IMR-90 (cell line): ENCODE measurements at regions not wholly inside any gene's neighbourhood (a gene's known extent, or its start where the extent isn't known, plus 50 kb on each side); places are given as distances from the start of the nearest gene placed in this dataset.

Experiments
- ATAC-seq: fragments of 200-7000 bp; cut with Tn5 transposase; 2 replicates; pipeline ENCODE4 v1.9.1; 2020; ENCODE audit warnings: low read depth, mild to moderate bottlenecking, moderate library complexity
- BruUV-seq: library from RNA; stranded (reverse); fragments of 400-500 nt; replicated peaks from 2 replicates; lab custom pipeline; 2021; lab: Mats Ljungman, UMichigan
- CTCF ChIA-PET: fragments of 300-600 bp; formaldehyde crosslinking; extraction: SDS; loops from one replicate; lab custom pipeline; 2021; ENCODE audit warnings: antibody characterized with exemption; lab: Yijun Ruan, JAX
- POLR2A ChIA-PET: fragments of 300-600 bp; sonication (Branson Sonifier 250); formaldehyde crosslinking; loops from one replicate; lab custom pipeline; 2022; ENCODE audit warnings: antibody characterized with exemption; ENCODE audit not compliant: unreplicated experiment; lab: Charles Lee
- DNase-seq: peaks from one replicate; pipeline ENCODE4 v3.0.0; 2013
- H2AFZ ChIP-seq: replicated peaks from 2 replicates; pipeline ENCODE3; 2013; ENCODE audit warnings: low read length, mild to moderate bottlenecking; ENCODE audit not compliant: poor library complexity
- H2AK5ac ChIP-seq: 2 replicates; pipeline ENCODE4 v1.6.1; 2013; ENCODE audit warnings: low read depth, low read length, inconsistent platforms
- H2AK9ac ChIP-seq: replicated peaks from 2 replicates; pipeline ENCODE3; 2013; ENCODE audit warnings: mild to moderate bottlenecking, low read depth, low read length, moderate library complexity; ENCODE audit not compliant: poor library complexity
- H2BK120ac ChIP-seq: 2 replicates; pipeline ENCODE4 v1.6.1; 2013; ENCODE audit warnings: low read depth, low read length, inconsistent platforms
- H2BK15ac ChIP-seq: 3 replicates; pipeline ENCODE4 v1.6.1; 2013; ENCODE audit warnings: low read depth, low read length, inconsistent platforms
- H2BK20ac ChIP-seq: 2 replicates; pipeline ENCODE4 v1.6.1; 2013; ENCODE audit warnings: low read depth, mild to moderate bottlenecking, inconsistent platforms, low read length, moderate library complexity
- H2BK5ac ChIP-seq: 2 replicates; pipeline ENCODE4 v1.6.1; 2013; ENCODE audit warnings: mild to moderate bottlenecking, low read depth, low read length, inconsistent platforms; ENCODE audit not compliant: poor library complexity, severe bottlenecking
- H3K14ac ChIP-seq: replicated peaks from 2 replicates; pipeline ENCODE4 v1.6.1; 2013; ENCODE audit warnings: low read depth, low read length, inconsistent platforms
- H3K18ac ChIP-seq: 2 replicates; pipeline ENCODE4 v1.6.1; 2013; ENCODE audit warnings: low read depth, low read length, control low read depth
- H3K23ac ChIP-seq: 2 replicates; pipeline ENCODE4 v1.6.1; 2013; ENCODE audit warnings: low read depth, low read length, inconsistent platforms
- H3K27ac ChIP-seq: 2 replicates; pipeline ENCODE4 v1.5.1; 2013; ENCODE audit warnings: mild to moderate bottlenecking, control low read depth, low read length; ENCODE audit not compliant: insufficient read depth
- H3K27me3 ChIP-seq: 2 replicates; pipeline ENCODE4 v1.6.1; 2013; ENCODE audit warnings: low read length; ENCODE audit not compliant: control insufficient read depth, insufficient read depth
- H3K36me3 ChIP-seq: 2 replicates; pipeline ENCODE4 v1.6.1; 2013; ENCODE audit warnings: low read length, mixed read lengths; ENCODE audit not compliant: control insufficient read depth, insufficient read depth
- H3K4ac ChIP-seq: 2 replicates; pipeline ENCODE4 v1.6.1; 2013; ENCODE audit warnings: low read depth, low read length, inconsistent platforms
- H3K4me1 ChIP-seq: 2 replicates; pipeline ENCODE4 v1.6.1; 2013; ENCODE audit warnings: low read length, mixed read lengths; ENCODE audit not compliant: control insufficient read depth, insufficient read depth
- H3K4me2 ChIP-seq: 2 replicates; pipeline ENCODE4 v1.6.1; 2013; ENCODE audit warnings: low read depth, mild to moderate bottlenecking, control low read depth, low read length, moderate library complexity
- H3K4me3 ChIP-seq: 2 replicates; pipeline ENCODE4 v1.5.1; 2013; ENCODE audit warnings: low read depth, mild to moderate bottlenecking, control low read depth, low read length, moderate library complexity; ENCODE audit not compliant: insufficient read depth
- H3K56ac ChIP-seq: 2 replicates; pipeline ENCODE4 v1.6.1; 2013; ENCODE audit warnings: low read length, inconsistent platforms; ENCODE audit not compliant: insufficient read depth; ENCODE audit errors: extremely low read depth
- H3K79me1 ChIP-seq, 2 experiments: 2 replicates each; pipeline ENCODE4 v1.6.1; 2013; ENCODE audit warnings: low read length in 2 of 2, inconsistent platforms in 1 of 2, low read depth in 1 of 2
- H3K9ac ChIP-seq: 2 replicates; pipeline ENCODE4 v1.6.1; 2013; ENCODE audit warnings: low read depth, low read length, control low read depth
- H3K9me1 ChIP-seq: 2 replicates; pipeline ENCODE4 v1.6.1; 2013; ENCODE audit warnings: low read length, inconsistent platforms; ENCODE audit not compliant: insufficient read depth
- H3K9me3 ChIP-seq: 2 replicates; pipeline ENCODE4 v1.6.1; 2013; ENCODE audit warnings: low read length; ENCODE audit not compliant: control insufficient read depth, insufficient read depth
- H4K20me1 ChIP-seq: 2 replicates; pipeline ENCODE4 v1.6.1; 2013; ENCODE audit warnings: low read length, inconsistent platforms; ENCODE audit not compliant: insufficient read depth
- H4K5ac ChIP-seq: 2 replicates; pipeline ENCODE4 v1.6.1; 2013; ENCODE audit warnings: mild to moderate bottlenecking, low read depth, low read length, control low read depth
- H4K8ac ChIP-seq, 2 experiments: 2 replicates each; pipeline ENCODE4 v1.6.1; 2013; ENCODE audit warnings: low read depth in 2 of 2, low read length in 2 of 2, control low read depth in 1 of 2, inconsistent platforms in 1 of 2
- H4K91ac ChIP-seq: 2 replicates; pipeline ENCODE4 v1.6.1; 2013; ENCODE audit warnings: low read depth, low read length, inconsistent platforms; ENCODE audit not compliant: insufficient read depth
- BHLHE40 ChIP-seq: fragments of 150-350 bp; IDR thresholded peaks from 2 replicates; pipeline ENCODE4 v1.6.1; 2016; ENCODE audit warnings: mild to moderate bottlenecking, low read depth, low read length
- CEBPB ChIP-seq: IDR thresholded peaks from 2 replicates; pipeline ENCODE4 v1.6.1; 2012; ENCODE audit warnings: low read depth, low read length, improper control_type of control experiment
- CHD1 ChIP-seq: IDR thresholded peaks from 2 replicates; pipeline ENCODE4 v1.6.1; 2012; ENCODE audit warnings: low read depth, low read length, improper control_type of control experiment
- FOS ChIP-seq: fragments of 150-350 bp; IDR thresholded peaks from 2 replicates; pipeline ENCODE4 v1.6.1; 2016; ENCODE audit warnings: low read depth, low read length
- MAFK ChIP-seq: IDR thresholded peaks from 2 replicates; pipeline ENCODE4 v1.6.1; 2012; ENCODE audit warnings: low read depth, low read length, improper control_type of control experiment
- MAZ ChIP-seq: IDR thresholded peaks from 2 replicates; pipeline ENCODE4 v1.6.1; 2012; ENCODE audit warnings: low read depth, mild to moderate bottlenecking, low read length, improper control_type of control experiment, moderate library complexity, borderline replicate concordance
- MXI1 ChIP-seq: IDR thresholded peaks from 2 replicates; pipeline ENCODE4 v1.6.1; 2012; ENCODE audit warnings: low read depth, mild to moderate bottlenecking, low read length, moderate library complexity, borderline replicate concordance
- POLR2A ChIP-seq: IDR thresholded peaks from 2 replicates; pipeline ENCODE4 v1.6.1; 2012; ENCODE audit warnings: mild to moderate bottlenecking, low read depth, low read length
- RAD21 ChIP-seq: IDR thresholded peaks from 2 replicates; pipeline ENCODE4 v1.6.1; 2012; ENCODE audit warnings: low read length, improper control_type of control experiment
- RCOR1 ChIP-seq: IDR thresholded peaks from 2 replicates; pipeline ENCODE4 v1.6.1; 2012; ENCODE audit warnings: mild to moderate bottlenecking, low read length, improper control_type of control experiment; ENCODE audit not compliant: insufficient replicate concordance
- RFX5 ChIP-seq: IDR thresholded peaks from 2 replicates; pipeline ENCODE4 v1.8.0; 2012; ENCODE audit warnings: low read depth, mild to moderate bottlenecking, low read length, moderate library complexity
- SMC3 ChIP-seq: fragments of 150-350 bp; IDR thresholded peaks from 2 replicates; pipeline ENCODE4 v1.6.1; 2016; ENCODE audit warnings: low read depth, mild to moderate bottlenecking, antibody characterized with exemption, low read length, moderate library complexity
- WGBS, 2 experiments: methylation state at CpG; one replicate each; pipeline versions ENCODE4 v1.1.5 to v1.1.7; 2013; ENCODE audit warnings: missing lambda C conversion rate in 2 of 2; ENCODE audit not compliant: insufficient read length in 1 of 2; ENCODE audit errors: extremely low coverage in 2 of 2; 5-methylcytosine and 5-hydroxymethylcytosine counted together
- dilution Hi-C: fragments of 300-500 bp; cut with HindIII; formaldehyde crosslinking; loops from one replicate; pipeline ENCODE4 v1.14.3; 2018; ENCODE audit warnings: low sequenced_read_pairs; ENCODE audit not compliant: unreplicated experiment
- in situ Hi-C: fragments of 300-500 bp; cut with MboI; formaldehyde crosslinking; loops from 3 replicates; pipeline ENCODE4 v1.14.3; 2019; ENCODE audit warnings: low sequenced_read_pairs, inconsistent platforms, mixed read lengths
- intact Hi-C: fragments of 100-400 bp; cut with micrococcal nuclease; formaldehyde crosslinking; loops from 2 replicates; pipeline ENCODE4 v1.10.0; 2022
- TF ChIP-seq, protein P1 (sequence below): fragments of 150-350 bp; IDR thresholded peaks from 2 replicates; pipeline ENCODE4 v1.6.1; 2016; ENCODE audit warnings: low read depth, mild to moderate bottlenecking, low read length, moderate library complexity, borderline replicate concordance
- TF ChIP-seq, protein P2 (sequence below): fragments of 150-350 bp; IDR thresholded peaks from 2 replicates; pipeline ENCODE4 v1.6.1; 2017; ENCODE audit warnings: mild to moderate bottlenecking, antibody characterized with exemption, low read length, low read depth
- TF ChIP-seq, protein P3 (sequence below): conservative IDR thresholded peaks from 2 replicates; pipeline ENCODE4 v1.5.1; 2012; ENCODE audit warnings: mild to moderate bottlenecking, low read depth, low read length, improper control_type of control experiment

DNA sequence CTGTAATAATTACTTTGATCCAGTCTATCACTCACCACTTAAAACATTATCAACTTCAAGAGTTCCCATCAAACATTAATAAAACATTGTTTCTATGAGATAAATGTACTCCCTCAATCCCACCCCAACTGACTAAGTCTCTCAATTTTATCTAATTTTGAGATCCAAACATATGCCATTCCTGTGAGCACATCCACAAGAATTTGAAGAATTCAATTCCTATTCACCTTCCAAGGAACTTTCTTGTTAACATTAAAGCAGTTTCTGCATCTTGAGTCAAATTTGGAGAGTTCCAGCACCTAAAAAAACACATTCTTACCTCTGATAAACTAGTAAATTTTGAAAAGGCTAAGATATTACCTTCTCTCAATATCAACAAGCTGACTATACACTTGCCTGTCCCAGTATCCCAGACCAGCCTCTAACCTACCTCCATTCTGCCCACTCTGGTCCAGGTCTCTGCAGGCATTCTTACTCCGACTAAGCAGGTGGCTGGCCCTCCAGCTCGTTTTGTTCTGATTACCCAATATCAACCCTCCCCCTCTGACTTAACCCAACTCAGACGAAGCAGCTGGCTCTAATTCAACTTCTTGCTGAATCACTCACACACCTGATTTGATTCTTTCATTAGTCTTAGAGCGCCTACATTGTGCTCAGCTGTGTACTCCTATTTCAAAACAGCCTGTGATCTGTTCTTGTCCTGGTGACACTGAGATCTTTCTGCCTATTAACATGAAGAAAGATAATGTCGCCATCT is 275.2 kb downstream of the IPMK start:
- H3K14ac ChIP-seq = no peak overlapping the region
- H2BK15ac ChIP-seq = no peak overlapping the region
- H3K9me3 ChIP-seq = no peaks in the 10 kb centered on the region
- ChIA-PET CTCF (interaction anchor here (0.9 kb wide), 1 partner anchor 12 kb away, joined by 3 read pairs; no protein-coding TSS in a partner anchor), POLR2A (no interaction called here)
- H2BK120ac ChIP-seq = no peak overlapping the region
- dilution Hi-C loops = no loop called here
- no peak overlapping the region for H4K8ac ChIP-seq
- no peaks in the 10 kb centered on the region for H3K27me3 ChIP-seq
- no peak overlapping the region for H2BK5ac ChIP-seq
- H4K5ac ChIP-seq = no peak overlapping the region
- peak; percentile 19 for DNase-seq
- H2AK5ac ChIP-seq = no peak overlapping the region
- H3K27ac ChIP-seq = no peak overlapping the region
- H3K9ac ChIP-seq = no peak overlapping the region
- 50% methylated on average over 1 of the region's 5 CpGs; no CpG with 5 or more reads in 1 of the 2 experiments for WGBS, 2 experiments
- peaks cover 3% of the 10 kb centered on the region; the same call in 1 of the 2 replicates for H3K9me1 ChIP-seq
- H3K4me3 ChIP-seq = no peak overlapping the region
- no peak overlapping the region for H2AK9ac ChIP-seq
- H3K79me1 ChIP-seq = no peaks in the 10 kb centered on the region
- no peaks in the 10 kb centered on the region for H3K36me3 ChIP-seq
- H3K23ac ChIP-seq = no peak overlapping the region
- H3K4ac ChIP-seq = no peak overlapping the region; the same call in 1 of the 2 replicates
- no peak overlapping the region for H3K4me2 ChIP-seq
- in situ Hi-C loops = no loop called here
- ATAC-seq = no peak
- no peak overlapping the region for H3K56ac ChIP-seq
- no peak overlapping the region for H4K91ac ChIP-seq
- BruUV-seq = no TSS peak
- no peaks in the 10 kb centered on the region for H4K20me1 ChIP-seq
- peak overlapping the region; percentile 25; the same call in 1 of the 2 replicates for H2BK20ac ChIP-seq
- no peak overlapping the region for H3K18ac ChIP-seq
- no peak overlapping the region for H2AFZ ChIP-seq
- H3K4me1 ChIP-seq = peaks cover 2% of the 10 kb centered on the region; the same call in 1 of the 2 replicates
- intact Hi-C loops = loop anchor here (2.0 to 5.0 kb wide), 2 partner anchors 14 to 1770 kb away; no protein-coding TSS in a partner anchor
- TF ChIP-seq CHD1 = no peak
- TF ChIP-seq POLR2A = no peak
- no peak for TF ChIP-seq MAFK
- TF ChIP-seq, protein P1, sequence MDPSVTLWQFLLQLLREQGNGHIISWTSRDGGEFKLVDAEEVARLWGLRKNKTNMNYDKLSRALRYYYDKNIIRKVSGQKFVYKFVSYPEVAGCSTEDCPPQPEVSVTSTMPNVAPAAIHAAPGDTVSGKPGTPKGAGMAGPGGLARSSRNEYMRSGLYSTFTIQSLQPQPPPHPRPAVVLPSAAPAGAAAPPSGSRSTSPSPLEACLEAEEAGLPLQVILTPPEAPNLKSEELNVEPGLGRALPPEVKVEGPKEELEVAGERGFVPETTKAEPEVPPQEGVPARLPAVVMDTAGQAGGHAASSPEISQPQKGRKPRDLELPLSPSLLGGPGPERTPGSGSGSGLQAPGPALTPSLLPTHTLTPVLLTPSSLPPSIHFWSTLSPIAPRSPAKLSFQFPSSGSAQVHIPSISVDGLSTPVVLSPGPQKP = no peak
- TF ChIP-seq, protein P2, sequence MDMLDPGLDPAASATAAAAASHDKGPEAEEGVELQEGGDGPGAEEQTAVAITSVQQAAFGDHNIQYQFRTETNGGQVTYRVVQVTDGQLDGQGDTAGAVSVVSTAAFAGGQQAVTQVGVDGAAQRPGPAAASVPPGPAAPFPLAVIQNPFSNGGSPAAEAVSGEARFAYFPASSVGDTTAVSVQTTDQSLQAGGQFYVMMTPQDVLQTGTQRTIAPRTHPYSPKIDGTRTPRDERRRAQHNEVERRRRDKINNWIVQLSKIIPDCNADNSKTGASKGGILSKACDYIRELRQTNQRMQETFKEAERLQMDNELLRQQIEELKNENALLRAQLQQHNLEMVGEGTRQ = no peak
- TF ChIP-seq RAD21 = no peak
- no peak for TF ChIP-seq RCOR1
- no peak for TF ChIP-seq CEBPB
- TF ChIP-seq RFX5 = no peak
- TF ChIP-seq SMC3 = no peak
- TF ChIP-seq, protein P3, sequence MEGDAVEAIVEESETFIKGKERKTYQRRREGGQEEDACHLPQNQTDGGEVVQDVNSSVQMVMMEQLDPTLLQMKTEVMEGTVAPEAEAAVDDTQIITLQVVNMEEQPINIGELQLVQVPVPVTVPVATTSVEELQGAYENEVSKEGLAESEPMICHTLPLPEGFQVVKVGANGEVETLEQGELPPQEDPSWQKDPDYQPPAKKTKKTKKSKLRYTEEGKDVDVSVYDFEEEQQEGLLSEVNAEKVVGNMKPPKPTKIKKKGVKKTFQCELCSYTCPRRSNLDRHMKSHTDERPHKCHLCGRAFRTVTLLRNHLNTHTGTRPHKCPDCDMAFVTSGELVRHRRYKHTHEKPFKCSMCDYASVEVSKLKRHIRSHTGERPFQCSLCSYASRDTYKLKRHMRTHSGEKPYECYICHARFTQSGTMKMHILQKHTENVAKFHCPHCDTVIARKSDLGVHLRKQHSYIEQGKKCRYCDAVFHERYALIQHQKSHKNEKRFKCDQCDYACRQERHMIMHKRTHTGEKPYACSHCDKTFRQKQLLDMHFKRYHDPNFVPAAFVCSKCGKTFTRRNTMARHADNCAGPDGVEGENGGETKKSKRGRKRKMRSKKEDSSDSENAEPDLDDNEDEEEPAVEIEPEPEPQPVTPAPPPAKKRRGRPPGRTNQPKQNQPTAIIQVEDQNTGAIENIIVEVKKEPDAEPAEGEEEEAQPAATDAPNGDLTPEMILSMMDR = no peak
- no peak for TF ChIP-seq MXI1
- no peak for TF ChIP-seq BHLHE40
- TF ChIP-seq FOS = no peak
- TF ChIP-seq MAZ = no peak
